HG03354 (cell line): ENCODE measurements at regions not wholly inside any gene's neighbourhood (a gene's known extent, or its start where the extent isn't known, plus 50 kb on each side); places are given as distances from the start of the nearest gene placed in this dataset.
A peak's percentile ranks its signal among the peaks of the same experiment; 100 is the strongest.
"Not testable (repeated sequence)": the region's sequence is repeated elsewhere in the genome, so short reads cannot be mapped to it uniquely, and the experiment has no call there.

Source experiments
- ATAC-seq: cut with Tn5 transposase; IDR thresholded peaks from one replicate; pipeline ENCODE4 v1.9.1; 2021; ENCODE audit warnings: mild to moderate bottlenecking; ENCODE audit not compliant: unreplicated experiment, poor library complexity, severe bottlenecking

- no peak for ATAC-seq
Measured at GRCh38 chr2:210376694-210377093, 61.7 kb upstream of the MYL1 start.

- ATAC-seq = no peak
Measured at GRCh38 chr2:210370562-210370961, 55.6 kb upstream of the MYL1 start.

GRCh38 chr2:210366675-210367080 is 51.7 kb upstream of the MYL1 start:
- peak; percentile 55 for ATAC-seq

- ATAC-seq = not testable (repeated sequence)
Measured at GRCh38 chr2:210365475-210365874, 50.5 kb upstream of the MYL1 start.
